Mucosa of descending colon (tissue), 3 donors: ENCODE measurements at regions not wholly inside any gene's neighbourhood (a gene's known extent, or its start where the extent isn't known, plus 50 kb on each side); places are given as distances from the start of the nearest gene placed in this dataset.
"Not testable (repeated sequence)": the region's sequence is repeated elsewhere in the genome, so short reads cannot be mapped to it uniquely, and the experiment has no call there.

Experiments used
- ATAC-seq: fragments of 200-7000 bp; cut with Tn5 transposase; one replicate; pipeline ENCODE4 v1.9.1; 2020; ENCODE audit warnings: mild to moderate bottlenecking, moderate library complexity
- DNase-seq, 3 donors: peaks; one replicate each; pipeline ENCODE4 v3.0.0-alpha.2; 2020
- H3K36me3 ChIP-seq: fragments of 200-600 bp; one replicate; pipeline ENCODE4 v1.8.0; 2021; ENCODE audit warnings: low read depth, mild to moderate bottlenecking
- H3K4me1 ChIP-seq: fragments of 200-600 bp; one replicate; pipeline ENCODE4 v1.8.0; 2021; ENCODE audit warnings: low read depth, mild to moderate bottlenecking
- H3K4me3 ChIP-seq: fragments of 200-600 bp; one replicate; pipeline ENCODE4 v1.8.0; 2021; ENCODE audit warnings: mild to moderate bottlenecking
- H3K9me3 ChIP-seq: fragments of 200-600 bp; one replicate; pipeline ENCODE4 v1.8.0; 2021; ENCODE audit warnings: mild to moderate bottlenecking
- CTCF ChIP-seq: fragments of 200-600 bp; IDR thresholded peaks from one replicate; pipeline ENCODE4 v1.8.0; 2022; ENCODE audit warnings: antibody characterized with exemption, mild to moderate bottlenecking
- intact Hi-C, 2 donors: fragments of 100-400 bp; cut with DNase I in 1 of 2; cut with micrococcal nuclease in 1 of 2; formaldehyde crosslinking; loops; one replicate each; pipeline versions ENCODE4 v1.11.0 to v1.11.1; 2022; cut with DNase I, micrococcal nuclease
- donor health status: DM: no; HTN: no; CAD: no; lungs with moderate emphysema.
- donor health status: DM: no; HTN: no; CAD: no.
- donor health status: DM: no; HTN: yes; CAD: no.

- no peak for TF ChIP-seq CTCF
- no peaks in the 10 kb centered on the region for H3K4me1 ChIP-seq
- H3K36me3 ChIP-seq = no peaks in the 10 kb centered on the region
- H3K9me3 ChIP-seq = no peaks in the 10 kb centered on the region
- intact Hi-C loops = no loop called here
- ATAC-seq (no peak), DNase-seq (no peak)
- no peak overlapping the region for H3K4me3 ChIP-seq
Measured at GRCh38 chr13:107617527-107617926, 597.8 kb downstream of the LIG4 start.

- Histone ChIP-seq H3K4me1 (no peaks in the 10 kb centered on the region), H3K9me3 (no peaks in the 10 kb centered on the region), H3K4me3 (no peak overlapping the region), H3K36me3 (no peaks in the 10 kb centered on the region)
- DNase-seq (no peak), ATAC-seq (no peak)
- intact Hi-C loops = no loop called here
- TF ChIP-seq CTCF = no peak
Measured at GRCh38 chr13:107612376-107612775, 603.0 kb downstream of the LIG4 start.

GRCh38 chr13:107608736-107609135, 606.6 kb downstream of the LIG4 start:
- no peak for TF ChIP-seq CTCF
- Histone ChIP-seq H3K4me1 (no peaks in the 10 kb centered on the region), H3K4me3 (no peak overlapping the region), H3K9me3 (no peaks in the 10 kb centered on the region), H3K36me3 (no peaks in the 10 kb centered on the region)
- no peak for DNase-seq
- intact Hi-C loops = no loop called here
- ATAC-seq = no peak

GRCh38 chr13:107600971-107601370, 614.4 kb downstream of the LIG4 start:
- no peak overlapping the region for H3K4me3 ChIP-seq
- ATAC-seq (no peak), DNase-seq (no peak)
- no peaks in the 10 kb centered on the region for H3K36me3 ChIP-seq
- intact Hi-C loops = no loop called here
- no peak for TF ChIP-seq CTCF
- no peaks in the 10 kb centered on the region for H3K4me1 ChIP-seq
- H3K9me3 ChIP-seq = no peaks in the 10 kb centered on the region

GRCh38 chr13:107596306-107596705, 619.0 kb downstream of the LIG4 start:
- H3K36me3 ChIP-seq, H3K4me1 ChIP-seq, H3K9me3 ChIP-seq, DNase-seq, ATAC-seq, intact Hi-C loops, H3K4me3 ChIP-seq: not testable (repeated sequence)

GRCh38 chr13:107590556-107590955, 624.8 kb downstream of the LIG4 start:
- no peak overlapping the region for H3K4me3 ChIP-seq
- intact Hi-C loops = no loop called here
- no peak for TF ChIP-seq CTCF
- H3K9me3 ChIP-seq = no peaks in the 10 kb centered on the region
- ATAC-seq (no peak), DNase-seq (no peak)
- no peaks in the 10 kb centered on the region for H3K36me3 ChIP-seq
- H3K4me1 ChIP-seq = no peaks in the 10 kb centered on the region
